ENCODE measurements at regions not wholly inside any gene's neighbourhood (a gene's known extent, or its start where the extent isn't known, plus 50 kb on each side); places are given as distances from the start of the nearest gene placed in this dataset.
"Not testable (repeated sequence)": the region's sequence is repeated elsewhere in the genome, so short reads cannot be mapped to it uniquely, and the experiment has no call there.

- not testable (repeated sequence) for H3K4ac ChIP-seq (ENCODE audit: low read depth in 1 of 2, low read length in 2 of 2); H3K4me1 ChIP-seq (ENCODE audit: control insufficient read depth, insufficient read depth, low read depth, low read length); DNase-seq; H2BK5ac ChIP-seq (ENCODE audit: low read depth, low read length, poor library complexity, severe bottlenecking); H2AFZ ChIP-seq (ENCODE audit: low read depth, low read length); H3K9ac ChIP-seq (ENCODE audit: low read length); H2AK5ac ChIP-seq (ENCODE audit: low read length, severe bottlenecking); H3K79me1 ChIP-seq (replicated peaks; ENCODE audit: low read length, poor library complexity, severe bottlenecking); H2BK120ac ChIP-seq (ENCODE audit: low read depth, low read length); H3K4me2 ChIP-seq (ENCODE audit: low read length, poor library complexity, severe bottlenecking); H3K14ac ChIP-seq (ENCODE audit: low read length in 2 of 2); H3K18ac ChIP-seq (ENCODE audit: low read depth in 1 of 2, low read length in 2 of 2); H3K36me3 ChIP-seq (ENCODE audit: control insufficient read depth in 1 of 2, insufficient read depth in 2 of 2, low read depth in 1 of 2, low read length in 2 of 2); H3K27me3 ChIP-seq (ENCODE audit: control insufficient read depth in 1 of 2, insufficient read depth in 1 of 2, low read length in 2 of 2); H4K8ac ChIP-seq (ENCODE audit: low read length); H2BK15ac ChIP-seq (ENCODE audit: low read depth, poor library complexity, severe bottlenecking); H3K23ac ChIP-seq (ENCODE audit: low read length in 2 of 2); H3K27ac ChIP-seq (ENCODE audit: low read length, poor library complexity, severe bottlenecking); H4K91ac ChIP-seq (ENCODE audit: low read length); H3K4me3 ChIP-seq (ENCODE audit: insufficient read depth in 1 of 2, low read depth in 1 of 2, low read length in 2 of 2); H2BK12ac ChIP-seq (ENCODE audit: low read length in 2 of 2); H3K9me3 ChIP-seq (ENCODE audit: control insufficient read depth, low read length)
- 96% methylated on average over 3 of the region's 5 CpGs for WGBS
Observed at GRCh38 chr1:174078916-174079315, 56.8 kb upstream of the RC3H1 start.

- H2BK12ac ChIP-seq (ENCODE audit: low read length in 2 of 2) = no peak overlapping the region
- H3K9ac ChIP-seq (ENCODE audit: low read length) = no peak overlapping the region
- no peaks in the 10 kb centered on the region for H3K27me3 ChIP-seq (ENCODE audit: control insufficient read depth in 1 of 2, insufficient read depth in 1 of 2, low read length in 2 of 2)
- no peak overlapping the region for H3K27ac ChIP-seq (ENCODE audit: low read length, poor library complexity, severe bottlenecking)
- H2BK15ac ChIP-seq (ENCODE audit: low read depth, poor library complexity, severe bottlenecking) = no peak overlapping the region
- no peak overlapping the region for H2BK5ac ChIP-seq (ENCODE audit: low read depth, low read length, poor library complexity, severe bottlenecking)
- H3K4ac ChIP-seq (ENCODE audit: low read depth in 1 of 2, low read length in 2 of 2) = no peak overlapping the region
- no peak overlapping the region for H3K23ac ChIP-seq (ENCODE audit: low read length in 2 of 2)
- no peak for DNase-seq
- H3K18ac ChIP-seq (ENCODE audit: low read depth in 1 of 2, low read length in 2 of 2) = no peak overlapping the region
- no peak overlapping the region for H3K4me2 ChIP-seq (ENCODE audit: low read length, poor library complexity, severe bottlenecking)
- no peak overlapping the region for H3K14ac ChIP-seq (ENCODE audit: low read length in 2 of 2)
- no peaks in the 10 kb centered on the region for H3K79me1 ChIP-seq (replicated peaks; ENCODE audit: low read length, poor library complexity, severe bottlenecking)
- WGBS = 66% methylated on average over 7 of the region's 7 CpGs
- no peak overlapping the region for H2AK5ac ChIP-seq (ENCODE audit: low read length, severe bottlenecking)
- H3K9me3 ChIP-seq (ENCODE audit: control insufficient read depth, low read length) = peaks cover 5% of the 10 kb centered on the region
- no peaks in the 10 kb centered on the region for H3K36me3 ChIP-seq (ENCODE audit: control insufficient read depth in 1 of 2, insufficient read depth in 2 of 2, low read depth in 1 of 2, low read length in 2 of 2)
- peak overlapping the region in 1 of 2 experiments; percentile 62 for H3K4me3 ChIP-seq (ENCODE audit: insufficient read depth in 1 of 2, low read depth in 1 of 2, low read length in 2 of 2)
- peaks cover 2% of the 10 kb centered on the region for H3K4me1 ChIP-seq (ENCODE audit: control insufficient read depth, insufficient read depth, low read depth, low read length)
- no peak overlapping the region for H4K91ac ChIP-seq (ENCODE audit: low read length)
- no peak overlapping the region for H2AFZ ChIP-seq (ENCODE audit: low read depth, low read length)
- no peak overlapping the region for H2BK120ac ChIP-seq (ENCODE audit: low read depth, low read length)
- no peak overlapping the region for H4K8ac ChIP-seq (ENCODE audit: low read length)
Observed at GRCh38 chr1:174077749-174078490, 55.8 kb upstream of the RC3H1 start.

GRCh38 chr1:174075245-174075692 lies 53.1 kb upstream of the RC3H1 start:
- no peak overlapping the region for H2AK5ac ChIP-seq (ENCODE audit: low read length, severe bottlenecking)
- H2AFZ ChIP-seq (ENCODE audit: low read depth, low read length) = no peak overlapping the region
- H3K27me3 ChIP-seq (ENCODE audit: control insufficient read depth in 1 of 2, insufficient read depth in 1 of 2, low read length in 2 of 2) = no peaks in the 10 kb centered on the region
- H3K79me1 ChIP-seq (replicated peaks; ENCODE audit: low read length, poor library complexity, severe bottlenecking) = no peaks in the 10 kb centered on the region
- H2BK15ac ChIP-seq (ENCODE audit: low read depth, poor library complexity, severe bottlenecking) = no peak overlapping the region
- no peak overlapping the region for H3K4me2 ChIP-seq (ENCODE audit: low read length, poor library complexity, severe bottlenecking)
- no peak overlapping the region for H3K4me3 ChIP-seq (ENCODE audit: insufficient read depth in 1 of 2, low read depth in 1 of 2, low read length in 2 of 2)
- no peak overlapping the region for H4K8ac ChIP-seq (ENCODE audit: low read length)
- H3K4ac ChIP-seq (ENCODE audit: low read depth in 1 of 2, low read length in 2 of 2) = no peak overlapping the region
- no peak overlapping the region for H2BK120ac ChIP-seq (ENCODE audit: low read depth, low read length)
- H3K14ac ChIP-seq (ENCODE audit: low read length in 2 of 2) = no peak overlapping the region
- peaks cover 3% of the 10 kb centered on the region for H3K9me3 ChIP-seq (ENCODE audit: control insufficient read depth, low read length)
- H3K23ac ChIP-seq (ENCODE audit: low read length in 2 of 2) = no peak overlapping the region
- no peak overlapping the region for H4K91ac ChIP-seq (ENCODE audit: low read length)
- H2BK5ac ChIP-seq (ENCODE audit: low read depth, low read length, poor library complexity, severe bottlenecking) = no peak overlapping the region
- no peak overlapping the region for H2BK12ac ChIP-seq (ENCODE audit: low read length in 2 of 2)
- no peak overlapping the region for H3K18ac ChIP-seq (ENCODE audit: low read depth in 1 of 2, low read length in 2 of 2)
- no peak overlapping the region for H3K27ac ChIP-seq (ENCODE audit: low read length, poor library complexity, severe bottlenecking)
- H3K4me1 ChIP-seq (ENCODE audit: control insufficient read depth, insufficient read depth, low read depth, low read length) = peaks cover 2% of the 10 kb centered on the region
- DNase-seq = no peak
- WGBS = 45% methylated on average over 1 of the region's 2 CpGs
- peak overlapping the region; percentile 57 for H3K9ac ChIP-seq (ENCODE audit: low read length)
- no peaks in the 10 kb centered on the region for H3K36me3 ChIP-seq (ENCODE audit: control insufficient read depth in 1 of 2, insufficient read depth in 2 of 2, low read depth in 1 of 2, low read length in 2 of 2)

- Histone ChIP-seq H3K27ac (ENCODE audit: low read length, poor library complexity, severe bottlenecking) (no peak overlapping the region), H3K9me3 (ENCODE audit: control insufficient read depth, low read length) (peaks cover 3% of the 10 kb centered on the region), H3K18ac (ENCODE audit: low read depth in 1 of 2, low read length in 2 of 2) (no peak overlapping the region), H3K4me2 (ENCODE audit: low read length, poor library complexity, severe bottlenecking) (no peak overlapping the region), H4K8ac (ENCODE audit: low read length) (no peak overlapping the region), H3K4ac (ENCODE audit: low read depth in 1 of 2, low read length in 2 of 2) (no peak overlapping the region), H3K23ac (ENCODE audit: low read length in 2 of 2) (no peak overlapping the region), H3K14ac (ENCODE audit: low read length in 2 of 2) (no peak overlapping the region), H4K91ac (ENCODE audit: low read length) (no peak overlapping the region), H2BK15ac (ENCODE audit: low read depth, poor library complexity, severe bottlenecking) (no peak overlapping the region), H2BK120ac (ENCODE audit: low read depth, low read length) (no peak overlapping the region), H2BK12ac (ENCODE audit: low read length in 2 of 2) (no peak overlapping the region), H3K79me1 (replicated peaks; ENCODE audit: low read length, poor library complexity, severe bottlenecking) (no peaks in the 10 kb centered on the region), H3K27me3 (ENCODE audit: control insufficient read depth in 1 of 2, insufficient read depth in 1 of 2, low read length in 2 of 2) (no peaks in the 10 kb centered on the region), H2AK5ac (ENCODE audit: low read length, severe bottlenecking) (no peak overlapping the region), H2BK5ac (ENCODE audit: low read depth, low read length, poor library complexity, severe bottlenecking) (no peak overlapping the region), H3K9ac (ENCODE audit: low read length) (peak overlapping the region; percentile 57), H3K36me3 (ENCODE audit: control insufficient read depth in 1 of 2, insufficient read depth in 2 of 2, low read depth in 1 of 2, low read length in 2 of 2) (no peaks in the 10 kb centered on the region), H3K4me1 (ENCODE audit: control insufficient read depth, insufficient read depth, low read depth, low read length) (peaks cover 2% of the 10 kb centered on the region), H2AFZ (ENCODE audit: low read depth, low read length) (no peak overlapping the region), H3K4me3 (ENCODE audit: insufficient read depth in 1 of 2, low read depth in 1 of 2, low read length in 2 of 2) (no peak overlapping the region)
- DNase-seq = peak; percentile 34
- 100% methylated on average over 1 of the region's 2 CpGs for WGBS
Observed at GRCh38 chr1:174074757-174075156, 52.6 kb upstream of the RC3H1 start.
